Vagina (tissue), 2 donors: ENCODE measurements at regions not wholly inside any gene's neighbourhood (a gene's known extent, or its start where the extent isn't known, plus 50 kb on each side); places are given as distances from the start of the nearest gene placed in this dataset.

ENCODE experiments used
- CTCF ChIP-seq, 3 experiments: fragments of 450-650 bp in 2 of 3; fragments of 200-600 bp in 1 of 3; sonication (generic) in 1 of 3; IDR thresholded peaks; one replicate each; pipeline ENCODE4 v1.5.1; 2017 to 2019; ENCODE audit warnings: antibody characterized with exemption in 3 of 3, mild to moderate bottlenecking in 2 of 3, moderate library complexity in 2 of 3
- POLR2AphosphoS5 ChIP-seq, 2 donors: sonication (generic); formaldehyde crosslinking; IDR thresholded peaks; one replicate each; pipeline ENCODE4 v1.9.0; 2017; ENCODE audit warnings: antibody characterized with exemption in 2 of 2, mild to moderate bottlenecking in 2 of 2, low read depth in 1 of 2; ENCODE audit not compliant: insufficient read depth in 1 of 2

DNA sequence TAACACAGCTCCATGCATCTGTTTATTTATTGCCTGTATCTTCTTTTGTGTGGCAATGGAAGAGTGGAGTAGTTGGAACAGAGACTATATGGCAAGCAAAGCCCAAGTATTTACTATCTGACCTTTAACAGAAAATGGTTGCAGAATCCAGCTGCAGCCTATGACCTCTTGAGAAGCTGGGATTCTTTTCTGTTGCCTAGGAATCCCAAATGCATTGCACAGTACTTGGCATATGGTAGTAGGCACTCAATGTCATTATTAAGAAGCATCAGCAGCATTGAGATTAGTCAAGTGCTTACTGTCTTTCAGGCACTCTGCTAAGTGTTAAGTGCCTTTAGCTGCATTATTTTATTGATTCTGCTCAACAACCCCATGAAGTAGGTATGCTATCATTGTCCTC lies 331.6 kb downstream of the CCDC85A start:
- TF ChIP-seq POLR2AphosphoS5 (IDR thresholded peaks at IDR 0.05; ENCODE audit: insufficient read depth in 1 of 2, low read depth in 1 of 2) (no peak), CTCF (IDR thresholded peaks at IDR 0.05) (no peak)
